Mucosa of descending colon (tissue), 3 donors: ENCODE measurements at regions not wholly inside any gene's neighbourhood (a gene's known extent, or its start where the extent isn't known, plus 50 kb on each side); places are given as distances from the start of the nearest gene placed in this dataset.

Source experiments
- ATAC-seq: fragments of 200-7000 bp; cut with Tn5 transposase; one replicate; pipeline ENCODE4 v1.9.1; 2020; ENCODE audit warnings: mild to moderate bottlenecking, moderate library complexity
- DNase-seq, 3 donors: peaks; one replicate each; pipeline ENCODE4 v3.0.0-alpha.2; 2020
- H3K36me3 ChIP-seq: fragments of 200-600 bp; one replicate; pipeline ENCODE4 v1.8.0; 2021; ENCODE audit warnings: low read depth, mild to moderate bottlenecking
- H3K4me1 ChIP-seq: fragments of 200-600 bp; one replicate; pipeline ENCODE4 v1.8.0; 2021; ENCODE audit warnings: low read depth, mild to moderate bottlenecking
- H3K4me3 ChIP-seq: fragments of 200-600 bp; one replicate; pipeline ENCODE4 v1.8.0; 2021; ENCODE audit warnings: mild to moderate bottlenecking
- H3K9me3 ChIP-seq: fragments of 200-600 bp; one replicate; pipeline ENCODE4 v1.8.0; 2021; ENCODE audit warnings: mild to moderate bottlenecking
- intact Hi-C, 2 donors: fragments of 100-400 bp; cut with DNase I in 1 of 2; cut with micrococcal nuclease in 1 of 2; formaldehyde crosslinking; loops; one replicate each; pipeline versions ENCODE4 v1.11.0 to v1.11.1; 2022; cut with DNase I, micrococcal nuclease
- TF ChIP-seq, protein P1 (sequence below): fragments of 200-600 bp; IDR thresholded peaks from one replicate; pipeline ENCODE4 v1.8.0; 2022; ENCODE audit warnings: antibody characterized with exemption, mild to moderate bottlenecking
- donor health status: DM: no; HTN: no; CAD: no; lungs with moderate emphysema.
- donor health status: DM: no; HTN: no; CAD: no.
- donor health status: DM: no; HTN: yes; CAD: no.

DNA sequence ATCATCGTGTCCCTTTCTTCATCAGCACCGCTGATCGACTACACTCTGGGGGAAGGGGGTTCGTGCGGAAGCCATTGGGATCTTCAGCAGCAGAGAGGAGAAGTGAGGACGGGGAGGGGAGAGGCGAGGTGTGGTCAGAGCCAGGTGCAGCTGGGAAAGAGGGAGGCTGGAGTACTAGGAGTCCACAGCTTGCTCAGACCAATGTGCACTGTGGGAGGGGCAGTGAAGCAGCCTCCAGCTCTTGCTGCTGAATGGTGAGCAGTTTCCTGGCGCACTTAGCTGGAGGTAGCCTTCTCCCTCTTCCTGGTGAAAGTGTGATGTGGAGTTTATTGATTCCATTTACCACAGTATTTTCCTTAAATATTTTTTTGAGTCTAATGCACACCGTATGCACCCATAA, 99.0 kb upstream of the NECTIN1 start:
- no peaks in the 10 kb centered on the region for H3K36me3 ChIP-seq
- DNase-seq: peak in 2 of 3 donors; percentile 49 to 60
- no peaks in the 10 kb centered on the region for H3K9me3 ChIP-seq
- peaks cover 5% of the 10 kb centered on the region for H3K4me1 ChIP-seq
- H3K4me3 ChIP-seq: no peak overlapping the region
- TF ChIP-seq, protein P1, sequence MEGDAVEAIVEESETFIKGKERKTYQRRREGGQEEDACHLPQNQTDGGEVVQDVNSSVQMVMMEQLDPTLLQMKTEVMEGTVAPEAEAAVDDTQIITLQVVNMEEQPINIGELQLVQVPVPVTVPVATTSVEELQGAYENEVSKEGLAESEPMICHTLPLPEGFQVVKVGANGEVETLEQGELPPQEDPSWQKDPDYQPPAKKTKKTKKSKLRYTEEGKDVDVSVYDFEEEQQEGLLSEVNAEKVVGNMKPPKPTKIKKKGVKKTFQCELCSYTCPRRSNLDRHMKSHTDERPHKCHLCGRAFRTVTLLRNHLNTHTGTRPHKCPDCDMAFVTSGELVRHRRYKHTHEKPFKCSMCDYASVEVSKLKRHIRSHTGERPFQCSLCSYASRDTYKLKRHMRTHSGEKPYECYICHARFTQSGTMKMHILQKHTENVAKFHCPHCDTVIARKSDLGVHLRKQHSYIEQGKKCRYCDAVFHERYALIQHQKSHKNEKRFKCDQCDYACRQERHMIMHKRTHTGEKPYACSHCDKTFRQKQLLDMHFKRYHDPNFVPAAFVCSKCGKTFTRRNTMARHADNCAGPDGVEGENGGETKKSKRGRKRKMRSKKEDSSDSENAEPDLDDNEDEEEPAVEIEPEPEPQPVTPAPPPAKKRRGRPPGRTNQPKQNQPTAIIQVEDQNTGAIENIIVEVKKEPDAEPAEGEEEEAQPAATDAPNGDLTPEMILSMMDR: no peak
- intact Hi-C loops: no loop called here
- peak; percentile 76 for ATAC-seq

DNA sequence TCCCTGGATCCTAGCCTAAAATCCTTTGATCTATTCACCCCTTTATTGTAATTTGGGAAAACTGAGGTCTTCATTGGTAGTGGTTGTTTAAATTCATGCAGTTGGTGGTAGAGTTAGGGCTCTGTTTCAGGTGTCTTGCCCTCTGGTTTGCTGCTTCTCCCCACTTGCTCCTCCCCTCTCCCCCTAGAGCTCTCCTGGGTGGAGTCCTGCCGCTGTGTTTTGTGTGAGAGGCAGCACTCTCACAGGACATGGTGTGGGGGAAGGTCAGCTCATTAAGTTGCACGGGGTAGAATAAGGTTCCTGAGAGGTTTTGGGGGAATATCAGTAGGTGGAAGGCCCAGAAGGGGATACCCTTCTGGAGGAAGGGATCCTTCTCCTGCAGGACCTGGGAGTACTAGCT, 98.1 kb upstream of the NECTIN1 start:
- TF ChIP-seq, protein P1: no peak
- Histone ChIP-seq H3K9me3 (no peaks in the 10 kb centered on the region), H3K36me3 (no peaks in the 10 kb centered on the region), H3K4me3 (no peak overlapping the region), H3K4me1 (peaks cover 3% of the 10 kb centered on the region)
- DNase-seq (no peak), ATAC-seq (no peak)
- intact Hi-C loops: no loop called here

DNA sequence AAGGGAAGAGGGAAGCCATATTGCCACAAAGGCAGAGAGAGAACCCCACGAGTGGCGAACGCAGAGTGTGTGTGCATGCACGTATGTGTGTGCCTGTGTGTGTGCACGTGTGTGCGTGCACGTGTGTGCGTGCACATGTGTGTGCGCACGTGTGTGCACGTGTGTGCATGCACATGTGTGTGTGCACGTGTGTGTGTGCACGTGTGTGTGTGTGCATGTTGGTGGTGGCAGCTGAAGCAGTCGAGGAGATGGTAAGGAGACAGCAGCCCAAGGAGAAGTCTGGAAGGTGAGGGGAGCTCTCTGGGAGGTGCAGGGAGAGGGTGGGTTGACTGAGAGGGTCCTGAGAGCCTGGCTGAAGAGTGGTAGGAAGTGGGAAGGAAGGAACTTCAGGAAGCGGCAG, 94.1 kb upstream of the NECTIN1 start:
- Histone ChIP-seq H3K4me3 (no peak overlapping the region), H3K4me1 (no peaks in the 10 kb centered on the region), H3K9me3 (no peaks in the 10 kb centered on the region), H3K36me3 (no peaks in the 10 kb centered on the region)
- intact Hi-C loops: no loop called here
- TF ChIP-seq, protein P1: no peak
- no peak for DNase-seq
- ATAC-seq: no peak

DNA sequence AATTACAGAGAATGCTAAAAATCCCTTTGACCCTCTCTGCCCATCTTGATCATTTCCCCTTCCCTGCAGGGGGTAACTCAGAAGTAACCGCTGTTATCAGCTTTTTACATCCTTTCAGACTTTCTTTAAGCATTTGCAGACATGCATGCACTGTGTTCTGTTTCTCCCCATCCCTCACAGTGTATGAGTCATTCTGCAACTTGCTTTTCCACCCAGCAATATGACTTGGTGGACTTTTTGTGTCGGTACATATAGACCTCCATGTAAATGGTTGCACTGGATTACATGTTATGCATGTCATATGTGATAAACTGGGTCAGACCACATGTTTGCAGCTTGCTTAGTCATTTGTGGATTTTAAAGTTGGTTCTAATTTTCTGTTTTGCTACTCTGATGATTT, 87.7 kb upstream of the NECTIN1 start:
- H3K4me1 ChIP-seq: no peaks in the 10 kb centered on the region
- no peak for ATAC-seq
- H3K9me3 ChIP-seq: no peaks in the 10 kb centered on the region
- TF ChIP-seq, protein P1: no peak
- intact Hi-C loops: no loop called here
- DNase-seq: no peak
- no peaks in the 10 kb centered on the region for H3K36me3 ChIP-seq
- no peak overlapping the region for H3K4me3 ChIP-seq

DNA sequence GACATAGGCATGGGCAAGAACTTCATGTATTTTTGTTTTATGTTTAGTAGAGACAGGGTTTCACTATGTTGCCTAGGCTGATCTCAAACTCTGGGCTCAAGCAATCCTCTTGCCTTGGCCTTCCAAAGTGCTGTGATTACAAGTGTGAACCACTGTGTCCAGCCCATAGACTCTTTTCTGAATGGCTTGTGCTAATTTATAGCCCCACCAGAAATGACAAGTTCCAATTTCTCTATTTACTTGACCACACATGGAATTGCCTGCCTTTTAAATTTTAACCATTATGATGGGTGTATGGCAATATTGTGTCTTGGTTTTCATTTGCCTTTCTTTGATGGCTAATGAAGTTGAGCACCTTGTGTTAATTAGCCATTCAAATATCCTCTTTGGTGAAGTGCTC, 85.8 kb upstream of the NECTIN1 start:
- H3K9me3 ChIP-seq: no peaks in the 10 kb centered on the region
- intact Hi-C loops: no loop called here
- H3K4me1 ChIP-seq: no peaks in the 10 kb centered on the region
- no peak overlapping the region for H3K4me3 ChIP-seq
- ATAC-seq (peak; percentile 65), DNase-seq (peak in 1 of 3 donors; percentile 12)
- no peaks in the 10 kb centered on the region for H3K36me3 ChIP-seq
- TF ChIP-seq, protein P1: no peak
